ENCODE measurements at regions not wholly inside any gene's neighbourhood (a gene's known extent, or its start where the extent isn't known, plus 50 kb on each side); places are given as distances from the start of the nearest gene placed in this dataset.

DNA sequence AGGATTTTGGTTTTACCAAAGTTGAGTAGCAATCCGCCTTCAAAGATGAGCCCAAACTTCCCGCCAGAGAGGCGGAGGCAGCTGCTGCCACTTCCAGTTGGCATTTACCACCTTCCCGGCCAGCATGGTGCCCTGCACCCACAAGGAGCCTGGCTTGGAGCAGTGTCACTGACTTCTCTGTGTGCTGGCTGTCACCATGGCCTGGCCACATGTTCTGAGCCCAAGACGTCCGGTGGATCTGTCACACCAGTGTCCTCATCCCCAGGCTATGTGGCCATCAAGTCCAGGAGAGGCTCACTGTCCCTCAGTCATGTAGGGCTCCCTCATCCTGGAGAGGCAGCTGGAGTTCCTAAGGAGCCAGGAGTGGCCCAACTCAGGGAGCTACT lies 100.6 kb downstream of the ACKR3 start:
- Histone ChIP-seq H3K79me2 (replicated peaks; ENCODE audit: insufficient read depth, low read length) (no peaks in the 10 kb centered on the region), H3K4me2 (ENCODE audit: low read length) (no peak overlapping the region), H3K9me3 (ENCODE audit: low read length) (peaks cover 5% of the 10 kb centered on the region), H3K27me3 (ENCODE audit: insufficient read depth, low read depth, low read length) (no peaks in the 10 kb centered on the region), H3K9ac (ENCODE audit: low read length) (no peak overlapping the region), H3K9me2 (ENCODE audit: insufficient read depth, low read length) (no peaks in the 10 kb centered on the region), H2AFZ (ENCODE audit: low read depth, low read length) (no peak overlapping the region), H3F3A (ENCODE audit: insufficient read depth, low read length, poor library complexity, severe bottlenecking) (no peaks in the 10 kb centered on the region), H3K36me3 (ENCODE audit: insufficient read depth, low read length) (no peaks in the 10 kb centered on the region), H4K20me1 (ENCODE audit: insufficient read depth) (no peaks in the 10 kb centered on the region), H3K4me3 (ENCODE audit: low read length) (no peak overlapping the region), H3K27ac (ENCODE audit: low read length) (no peak overlapping the region)
- TF ChIP-seq SMC3 (conservative IDR thresholded peaks at IDR 0.05; ENCODE audit: poor library complexity) (no peak), EZH2 (IDR thresholded peaks at IDR 0.05; ENCODE audit: borderline replicate concordance, insufficient read depth, low read length, poor library complexity, severe bottlenecking) (no peak), POLR2AphosphoS5 (IDR thresholded peaks at IDR 0.05) (no peak)
- TF ChIP-seq, protein P1, sequence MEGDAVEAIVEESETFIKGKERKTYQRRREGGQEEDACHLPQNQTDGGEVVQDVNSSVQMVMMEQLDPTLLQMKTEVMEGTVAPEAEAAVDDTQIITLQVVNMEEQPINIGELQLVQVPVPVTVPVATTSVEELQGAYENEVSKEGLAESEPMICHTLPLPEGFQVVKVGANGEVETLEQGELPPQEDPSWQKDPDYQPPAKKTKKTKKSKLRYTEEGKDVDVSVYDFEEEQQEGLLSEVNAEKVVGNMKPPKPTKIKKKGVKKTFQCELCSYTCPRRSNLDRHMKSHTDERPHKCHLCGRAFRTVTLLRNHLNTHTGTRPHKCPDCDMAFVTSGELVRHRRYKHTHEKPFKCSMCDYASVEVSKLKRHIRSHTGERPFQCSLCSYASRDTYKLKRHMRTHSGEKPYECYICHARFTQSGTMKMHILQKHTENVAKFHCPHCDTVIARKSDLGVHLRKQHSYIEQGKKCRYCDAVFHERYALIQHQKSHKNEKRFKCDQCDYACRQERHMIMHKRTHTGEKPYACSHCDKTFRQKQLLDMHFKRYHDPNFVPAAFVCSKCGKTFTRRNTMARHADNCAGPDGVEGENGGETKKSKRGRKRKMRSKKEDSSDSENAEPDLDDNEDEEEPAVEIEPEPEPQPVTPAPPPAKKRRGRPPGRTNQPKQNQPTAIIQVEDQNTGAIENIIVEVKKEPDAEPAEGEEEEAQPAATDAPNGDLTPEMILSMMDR (IDR thresholded peaks at IDR 0.05; ENCODE audit: poor library complexity, severe bottlenecking) = no peak
- TF ChIP-seq, protein P2, sequence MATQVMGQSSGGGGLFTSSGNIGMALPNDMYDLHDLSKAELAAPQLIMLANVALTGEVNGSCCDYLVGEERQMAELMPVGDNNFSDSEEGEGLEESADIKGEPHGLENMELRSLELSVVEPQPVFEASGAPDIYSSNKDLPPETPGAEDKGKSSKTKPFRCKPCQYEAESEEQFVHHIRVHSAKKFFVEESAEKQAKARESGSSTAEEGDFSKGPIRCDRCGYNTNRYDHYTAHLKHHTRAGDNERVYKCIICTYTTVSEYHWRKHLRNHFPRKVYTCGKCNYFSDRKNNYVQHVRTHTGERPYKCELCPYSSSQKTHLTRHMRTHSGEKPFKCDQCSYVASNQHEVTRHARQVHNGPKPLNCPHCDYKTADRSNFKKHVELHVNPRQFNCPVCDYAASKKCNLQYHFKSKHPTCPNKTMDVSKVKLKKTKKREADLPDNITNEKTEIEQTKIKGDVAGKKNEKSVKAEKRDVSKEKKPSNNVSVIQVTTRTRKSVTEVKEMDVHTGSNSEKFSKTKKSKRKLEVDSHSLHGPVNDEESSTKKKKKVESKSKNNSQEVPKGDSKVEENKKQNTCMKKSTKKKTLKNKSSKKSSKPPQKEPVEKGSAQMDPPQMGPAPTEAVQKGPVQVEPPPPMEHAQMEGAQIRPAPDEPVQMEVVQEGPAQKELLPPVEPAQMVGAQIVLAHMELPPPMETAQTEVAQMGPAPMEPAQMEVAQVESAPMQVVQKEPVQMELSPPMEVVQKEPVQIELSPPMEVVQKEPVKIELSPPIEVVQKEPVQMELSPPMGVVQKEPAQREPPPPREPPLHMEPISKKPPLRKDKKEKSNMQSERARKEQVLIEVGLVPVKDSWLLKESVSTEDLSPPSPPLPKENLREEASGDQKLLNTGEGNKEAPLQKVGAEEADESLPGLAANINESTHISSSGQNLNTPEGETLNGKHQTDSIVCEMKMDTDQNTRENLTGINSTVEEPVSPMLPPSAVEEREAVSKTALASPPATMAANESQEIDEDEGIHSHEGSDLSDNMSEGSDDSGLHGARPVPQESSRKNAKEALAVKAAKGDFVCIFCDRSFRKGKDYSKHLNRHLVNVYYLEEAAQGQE (IDR thresholded peaks at IDR 0.05; ENCODE audit: borderline replicate concordance) = no peak

DNA sequence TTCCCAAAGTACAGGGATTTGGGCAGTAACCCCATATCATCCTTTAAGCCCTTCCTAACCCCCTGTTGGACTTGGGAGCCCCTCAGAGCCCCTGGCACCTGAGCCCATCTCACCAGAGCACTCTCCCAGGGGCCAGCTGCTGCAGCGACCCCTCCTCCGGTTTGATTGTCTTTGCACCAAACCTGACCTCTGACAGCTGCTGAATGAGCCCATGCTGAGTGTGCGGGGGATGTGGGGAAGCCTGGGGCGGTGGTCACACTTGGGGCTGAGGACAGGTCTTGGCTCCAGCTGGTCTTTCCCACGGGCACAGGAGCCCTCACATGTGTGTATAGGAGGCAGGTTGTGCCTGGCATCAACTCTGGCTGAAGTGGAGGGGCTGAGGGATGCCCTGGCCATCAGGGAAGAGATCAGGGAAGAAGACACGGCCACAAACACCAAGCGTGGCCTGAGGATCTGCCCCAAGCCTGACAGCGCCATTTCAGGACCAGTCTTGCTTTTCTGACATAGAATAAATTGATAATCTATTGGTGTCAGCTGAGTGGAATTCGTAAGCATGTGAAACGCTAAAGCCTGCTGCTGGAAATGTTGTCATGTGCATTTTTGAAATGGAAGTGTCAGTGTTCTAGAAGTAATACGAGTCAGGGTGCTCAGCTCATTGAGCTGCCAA lies 102.4 kb downstream of the ACKR3 start:
- Histone ChIP-seq H3K4me2 (ENCODE audit: low read length) (no peak overlapping the region), H3F3A (ENCODE audit: insufficient read depth, low read length, poor library complexity, severe bottlenecking) (no peaks in the 10 kb centered on the region), H3K9me2 (ENCODE audit: insufficient read depth, low read length) (no peaks in the 10 kb centered on the region), H4K20me1 (ENCODE audit: insufficient read depth) (no peaks in the 10 kb centered on the region), H3K27ac (ENCODE audit: low read length) (no peak overlapping the region), H3K9ac (ENCODE audit: low read length) (no peak overlapping the region), H2AFZ (ENCODE audit: low read depth, low read length) (no peak overlapping the region), H3K79me2 (replicated peaks; ENCODE audit: insufficient read depth, low read length) (no peaks in the 10 kb centered on the region), H3K36me3 (ENCODE audit: insufficient read depth, low read length) (no peaks in the 10 kb centered on the region), H3K4me3 (ENCODE audit: low read length) (no peak overlapping the region), H3K9me3 (ENCODE audit: low read length) (peaks cover 5% of the 10 kb centered on the region), H3K27me3 (ENCODE audit: insufficient read depth, low read depth, low read length) (no peaks in the 10 kb centered on the region)
- TF ChIP-seq POLR2AphosphoS5 (IDR thresholded peaks at IDR 0.05) (no peak), TAF1 (IDR thresholded peaks at IDR 0.05; ENCODE audit: low read depth) (no peak), EZH2 (IDR thresholded peaks at IDR 0.05; ENCODE audit: borderline replicate concordance, insufficient read depth, low read length, poor library complexity, severe bottlenecking) (no peak)

DNA sequence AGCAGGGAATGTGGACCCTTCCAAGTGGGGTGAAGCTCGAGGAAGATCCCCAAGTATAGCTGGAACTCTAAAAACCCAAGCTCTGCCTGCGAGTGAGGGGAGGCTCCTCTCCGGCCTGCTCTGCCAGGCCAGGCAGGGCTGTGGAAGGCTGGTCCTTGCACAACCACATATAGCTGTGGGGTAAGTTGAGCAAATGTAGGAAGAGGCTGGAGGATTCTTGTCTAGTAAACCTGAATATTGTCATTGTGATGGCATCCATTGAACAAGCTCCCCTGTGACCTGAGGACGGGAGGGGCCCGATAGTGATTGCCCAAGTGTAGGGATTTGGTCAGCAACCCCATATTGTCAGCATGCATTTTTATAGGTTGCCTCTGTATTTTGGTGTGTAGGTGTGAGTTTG lies 103.0 kb downstream of the ACKR3 start:
- Histone ChIP-seq H3K4me3 (ENCODE audit: low read length) (no peak overlapping the region), H3K27ac (ENCODE audit: low read length) (no peak overlapping the region), H3K79me2 (replicated peaks; ENCODE audit: insufficient read depth, low read length) (no peaks in the 10 kb centered on the region), H3K9ac (ENCODE audit: low read length) (no peak overlapping the region), H3K9me2 (ENCODE audit: insufficient read depth, low read length) (no peaks in the 10 kb centered on the region), H3K27me3 (ENCODE audit: insufficient read depth, low read depth, low read length) (no peaks in the 10 kb centered on the region), H3K36me3 (ENCODE audit: insufficient read depth, low read length) (no peaks in the 10 kb centered on the region), H3K9me3 (ENCODE audit: low read length) (peaks cover 5% of the 10 kb centered on the region), H2AFZ (ENCODE audit: low read depth, low read length) (no peak overlapping the region), H3K4me2 (ENCODE audit: low read length) (no peak overlapping the region), H3F3A (ENCODE audit: insufficient read depth, low read length, poor library complexity, severe bottlenecking) (no peaks in the 10 kb centered on the region), H4K20me1 (ENCODE audit: insufficient read depth) (no peaks in the 10 kb centered on the region)
- TF ChIP-seq TAF1 (IDR thresholded peaks at IDR 0.05; ENCODE audit: low read depth) (no peak), EP300 (conservative IDR thresholded peaks at IDR 0.05; ENCODE audit: poor library complexity, severe bottlenecking) (no peak), POLR2AphosphoS5 (IDR thresholded peaks at IDR 0.05) (no peak), RAD21 (conservative IDR thresholded peaks at IDR 0.05) (no peak), MXI1 (conservative IDR thresholded peaks at IDR 0.05; ENCODE audit: poor library complexity, severe bottlenecking) (no peak)
- TF ChIP-seq, protein P1 (IDR thresholded peaks at IDR 0.05; ENCODE audit: poor library complexity, severe bottlenecking) = no peak

All from neural cell (in vitro differentiated cells).